Caco-2 (cell line): ENCODE measurements at regions not wholly inside any gene's neighbourhood (a gene's known extent, or its start where the extent isn't known, plus 50 kb on each side); places are given as distances from the start of the nearest gene placed in this dataset.

Source experiments
- BruUV-seq: library from RNA; stranded (reverse); fragments of 400-500 nt; replicated peaks from 2 replicates; lab custom pipeline; 2021; lab: Mats Ljungman, UMichigan
- CTCF ChIA-PET: fragments of 300-600 bp; sonication (Branson Sonifier 250); formaldehyde crosslinking; loops from one replicate; lab custom pipeline; 2022; ENCODE audit warnings: antibody characterized with exemption; lab: Charles Lee
- POLR2A ChIA-PET: fragments of 300-600 bp; sonication (Branson Sonifier 250); formaldehyde crosslinking; loops from one replicate; lab custom pipeline; 2022; ENCODE audit warnings: antibody characterized with exemption; lab: Charles Lee
- DNase-seq, 2 experiments: peaks; one replicate each; pipeline versions ENCODE4 v3.0.0 to v3.0.0-alpha.2; 2020 to 2022
- H3K27me3 ChIP-seq: replicated peaks from 2 replicates; pipeline ENCODE4 v1.6.0; 2011; ENCODE audit warnings: low read length; ENCODE audit not compliant: control insufficient read depth, insufficient read depth
- H3K36me3 ChIP-seq: 2 replicates; pipeline ENCODE4 v1.5.1; 2011; ENCODE audit warnings: low read length; ENCODE audit not compliant: control insufficient read depth, insufficient read depth
- H3K4me1 ChIP-seq: fragments of 250-450 bp; sonication (Bioruptor Pico); 2 replicates; pipeline ENCODE4 v1.5.1; 2020; ENCODE audit warnings: mild to moderate bottlenecking
- H3K4me3 ChIP-seq: 2 replicates; pipeline ENCODE4 v1.5.1; 2011; ENCODE audit warnings: low read depth, mild to moderate bottlenecking, control low read depth, low read length
- H3K9me3 ChIP-seq: fragments of 250-450 bp; sonication (Bioruptor Pico); 2 replicates; pipeline ENCODE4 v1.5.1; 2020; ENCODE audit warnings: mild to moderate bottlenecking, moderate library complexity
- H3K27ac Mint-ChIP-seq: one replicate; pipeline ENCODE4 v1.8.0; 2022; ENCODE audit warnings: mixed read lengths; ENCODE audit not compliant: unreplicated experiment
- H3K27me3 Mint-ChIP-seq: one replicate; pipeline ENCODE4 v1.8.0; 2022; ENCODE audit warnings: mixed read lengths; ENCODE audit not compliant: insufficient read depth, unreplicated experiment
- H3K36me3 Mint-ChIP-seq: one replicate; pipeline ENCODE4 v1.8.0; 2022; ENCODE audit warnings: mild to moderate bottlenecking, mixed read lengths; ENCODE audit not compliant: insufficient read depth, unreplicated experiment
- H3K4me1 Mint-ChIP-seq: one replicate; pipeline ENCODE4 v1.8.0; 2022; ENCODE audit warnings: low read depth, mixed read lengths; ENCODE audit not compliant: unreplicated experiment
- H3K4me3 Mint-ChIP-seq: one replicate; pipeline ENCODE4 v1.8.0; 2022; ENCODE audit warnings: mild to moderate bottlenecking, moderate library complexity, mixed read lengths; ENCODE audit not compliant: unreplicated experiment
- H3K9me3 Mint-ChIP-seq: one replicate; pipeline ENCODE4 v1.8.0; 2022; ENCODE audit warnings: mixed read lengths; ENCODE audit not compliant: unreplicated experiment
- CTCF ChIP-seq, 2 experiments: fragments of 200-600 bp in 1 of 2; IDR thresholded peaks; 1 replicate in 1 of 2; 2 replicates in 1 of 2; pipeline versions ENCODE4 v1.5.1 to v1.8.0; 2011 to 2022; ENCODE audit warnings: antibody characterized with exemption in 1 of 2, control low read depth in 1 of 2, inconsistent platforms in 1 of 2, low read depth in 1 of 2, low read length in 1 of 2, mild to moderate bottlenecking in 1 of 2, moderate library complexity in 1 of 2; ENCODE audit not compliant: insufficient read depth in 1 of 2, severe bottlenecking in 1 of 2, unreplicated experiment in 1 of 2
- intact Hi-C: fragments of 100-400 bp; cut with micrococcal nuclease; formaldehyde crosslinking; loops from one replicate; pipeline ENCODE4 v1.10.0; 2022; ENCODE audit not compliant: unreplicated experiment

- POLR2A ChIA-PET: no interaction called here
- CTCF ChIA-PET: no interaction called here
- no TSS peak for BruUV-seq
- H3K27me3 Mint-ChIP-seq: peaks cover 7% of the 10 kb centered on the region
- Histone ChIP-seq H3K4me3 (no peak overlapping the region), H3K27me3 (no peaks in the 10 kb centered on the region), H3K4me1 (no peaks in the 10 kb centered on the region), H3K36me3 (no peaks in the 10 kb centered on the region), H3K9me3 (no peaks in the 10 kb centered on the region)
- no peaks in the 10 kb centered on the region for H3K9me3 Mint-ChIP-seq
- no peaks in the 10 kb centered on the region for H3K36me3 Mint-ChIP-seq
- H3K4me3 Mint-ChIP-seq: no peak overlapping the region
- no peak for DNase-seq
- no peak overlapping the region for H3K27ac Mint-ChIP-seq
- intact Hi-C loops: no loop called here
- no peaks in the 10 kb centered on the region for H3K4me1 Mint-ChIP-seq
- no peak for TF ChIP-seq CTCF (IDR thresholded peaks at IDR 0.05; ENCODE audit: insufficient read depth in 1 of 2, low read depth in 1 of 2, low read length in 1 of 2, severe bottlenecking in 1 of 2, unreplicated experiment in 1 of 2)
Measured at GRCh38 chr6:156698239-156699016, 78.8 kb upstream of the ARID1B start.

- H3K27me3 ChIP-seq: no peaks in the 10 kb centered on the region
- intact Hi-C loops: no loop called here
- H3K4me1 ChIP-seq: no peaks in the 10 kb centered on the region
- no TSS peak for BruUV-seq
- no peaks in the 10 kb centered on the region for H3K36me3 ChIP-seq
- no peaks in the 10 kb centered on the region for H3K4me1 Mint-ChIP-seq
- no peaks in the 10 kb centered on the region for H3K36me3 Mint-ChIP-seq
- DNase-seq: no peak
- no peak overlapping the region for H3K4me3 ChIP-seq
- TF ChIP-seq CTCF (IDR thresholded peaks at IDR 0.05; ENCODE audit: insufficient read depth in 1 of 2, low read depth in 1 of 2, low read length in 1 of 2, severe bottlenecking in 1 of 2, unreplicated experiment in 1 of 2): no peak
- H3K27me3 Mint-ChIP-seq: peaks cover 10% of the 10 kb centered on the region
- no peak overlapping the region for H3K4me3 Mint-ChIP-seq
- H3K9me3 ChIP-seq: no peaks in the 10 kb centered on the region
- ChIA-PET CTCF (no interaction called here), POLR2A (no interaction called here)
- H3K9me3 Mint-ChIP-seq: no peaks in the 10 kb centered on the region
- no peak overlapping the region for H3K27ac Mint-ChIP-seq
Measured at GRCh38 chr6:156697225-156697830, 79.8 kb upstream of the ARID1B start.

GRCh38 chr6:156695742-156696141, 81.4 kb upstream of the ARID1B start:
- Mint-ChIP-seq H3K36me3 (no peaks in the 10 kb centered on the region), H3K4me1 (no peaks in the 10 kb centered on the region), H3K27me3 (peaks cover 7% of the 10 kb centered on the region), H3K9me3 (no peaks in the 10 kb centered on the region), H3K4me3 (no peak overlapping the region), H3K27ac (no peak overlapping the region)
- Histone ChIP-seq H3K4me1 (no peaks in the 10 kb centered on the region), H3K27me3 (no peaks in the 10 kb centered on the region; the same call in 1 of the 2 replicates), H3K9me3 (no peaks in the 10 kb centered on the region), H3K4me3 (no peak overlapping the region), H3K36me3 (no peaks in the 10 kb centered on the region)
- ChIA-PET CTCF (no interaction called here), POLR2A (no interaction called here)
- DNase-seq: no peak
- no TSS peak for BruUV-seq
- intact Hi-C loops: no loop called here
- no peak for TF ChIP-seq CTCF (IDR thresholded peaks at IDR 0.05; ENCODE audit: insufficient read depth in 1 of 2, low read depth in 1 of 2, low read length in 1 of 2, severe bottlenecking in 1 of 2, unreplicated experiment in 1 of 2)
